GM23338 (cell line): ENCODE measurements at regions not wholly inside any gene's neighbourhood (a gene's known extent, or its start where the extent isn't known, plus 50 kb on each side); places are given as distances from the start of the nearest gene placed in this dataset.

ENCODE experiments used
- ATAC-seq: fragments of 200-7000 bp; cut with Tn5 transposase; 3 replicates; pipeline ENCODE4 v1.9.1; 2020
- DNase-seq: peaks from one replicate; pipeline ENCODE4 v3.0.0-alpha.2; 2015; ENCODE audit warnings: low spot score
- H2AFZ ChIP-seq: fragments of 200-600 bp; sonication (generic); 2 replicates; pipeline ENCODE4 v1.8.0; 2016; ENCODE audit warnings: antibody characterized with exemption, mild to moderate bottlenecking, moderate library complexity
- H3F3A ChIP-seq: fragments of 200-600 bp; sonication (generic); replicated peaks from 2 replicates; pipeline ENCODE4 v1.8.0; 2017; ENCODE audit warnings: antibody characterized with exemption, mixed run types, low read depth
- H3K27ac ChIP-seq: fragments of 200-600 bp; sonication (generic); 2 replicates; pipeline ENCODE4 v1.6.1; 2016; ENCODE audit warnings: low read depth
- H3K27me3 ChIP-seq: fragments of 200-600 bp; sonication (generic); 2 replicates; pipeline ENCODE4 v1.8.0; 2016; ENCODE audit warnings: mild to moderate bottlenecking, mixed run types, moderate library complexity; ENCODE audit not compliant: insufficient read depth
- H3K36me3 ChIP-seq: fragments of 200-600 bp; sonication (generic); 2 replicates; pipeline ENCODE4 v1.8.0; 2016; ENCODE audit warnings: mild to moderate bottlenecking; ENCODE audit not compliant: insufficient read depth
- H3K4me1 ChIP-seq: fragments of 200-600 bp; sonication (generic); 2 replicates; pipeline ENCODE4 v1.8.0; 2016; ENCODE audit warnings: mild to moderate bottlenecking, moderate library complexity; ENCODE audit not compliant: insufficient read depth
- H3K4me2 ChIP-seq: fragments of 200-600 bp; sonication (generic); 2 replicates; pipeline ENCODE4 v1.7.1; 2017; ENCODE audit warnings: mixed run types
- H3K4me3 ChIP-seq: fragments of 200-600 bp; sonication (generic); 2 replicates; pipeline ENCODE4 v1.6.1; 2016; ENCODE audit warnings: mixed run types
- H3K79me2 ChIP-seq: fragments of 200-600 bp; sonication (generic); replicated peaks from 2 replicates; pipeline ENCODE4 v1.8.0; 2017; ENCODE audit warnings: mild to moderate bottlenecking; ENCODE audit not compliant: insufficient read depth
- H3K9me2 ChIP-seq: fragments of 200-600 bp; sonication (generic); 2 replicates; pipeline ENCODE4 v1.8.0; 2017; ENCODE audit not compliant: insufficient read depth
- H4K20me1 ChIP-seq: fragments of 200-600 bp; sonication (generic); replicated peaks from 2 replicates; pipeline ENCODE4 v1.8.0; 2017; ENCODE audit warnings: mild to moderate bottlenecking; ENCODE audit not compliant: insufficient read depth
- H3K27ac Mint-ChIP-seq: 2 replicates; pipeline ENCODE4 v1.8.0; 2020; ENCODE audit warnings: inconsistent platforms, mild to moderate bottlenecking, moderate library complexity, mixed read lengths
- H3K27me3 Mint-ChIP-seq: 3 replicates; pipeline ENCODE4 v1.8.0; 2022; ENCODE audit warnings: low read depth, mild to moderate bottlenecking, moderate library complexity, mixed read lengths, inconsistent platforms; ENCODE audit not compliant: insufficient read depth, poor library complexity
- H3K36me3 Mint-ChIP-seq: 3 replicates; pipeline ENCODE4 v1.8.0; 2021; ENCODE audit warnings: low read depth, mild to moderate bottlenecking, inconsistent platforms, moderate library complexity, mixed read lengths
- H3K4me1 Mint-ChIP-seq: 3 replicates; pipeline ENCODE4 v1.8.0; 2020; ENCODE audit warnings: mild to moderate bottlenecking, inconsistent platforms, mixed read lengths
- H3K4me3 Mint-ChIP-seq: 3 replicates; pipeline ENCODE4 v1.8.0; 2021; ENCODE audit warnings: moderate library complexity, mild to moderate bottlenecking, inconsistent platforms, mixed read lengths
- H3K9me3 Mint-ChIP-seq: 3 replicates; pipeline ENCODE4 v1.8.0; 2020; ENCODE audit warnings: moderate library complexity, mild to moderate bottlenecking, inconsistent platforms, mixed read lengths
- CTCF ChIP-seq, 2 experiments: fragments of 200-600 bp in 1 of 2; sonication (generic) in 1 of 2; conservative IDR thresholded peaks; 2 replicates each; pipeline versions ENCODE4 v1.5.1 to v1.6.1; 2016 to 2017; ENCODE audit warnings: antibody characterized with exemption in 2 of 2, low read depth in 2 of 2, mild to moderate bottlenecking in 2 of 2, moderate library complexity in 1 of 2
- ETS1 ChIP-seq: IDR thresholded peaks from 2 replicates; pipeline ENCODE4 v1.6.1; 2016; ENCODE audit warnings: antibody characterized with exemption
- EZH2 ChIP-seq: fragments of 200-600 bp; sonication (generic); IDR thresholded peaks from one replicate; pipeline ENCODE4 v1.8.0; 2017; ENCODE audit warnings: antibody characterized with exemption, mild to moderate bottlenecking, low read depth; ENCODE audit not compliant: unreplicated experiment
- EZH2phosphoT487 ChIP-seq: fragments of 200-600 bp; sonication (generic); IDR thresholded peaks from one replicate; pipeline ENCODE4 v1.8.1; 2018; ENCODE audit warnings: antibody characterized with exemption; ENCODE audit not compliant: unreplicated experiment
- NANOG ChIP-seq: IDR thresholded peaks from 2 replicates; pipeline ENCODE4 v1.6.1; 2016; ENCODE audit warnings: antibody characterized with exemption, borderline replicate concordance
- POLR2AphosphoS5 ChIP-seq: IDR thresholded peaks from 2 replicates; pipeline ENCODE4 v1.6.1; 2016; ENCODE audit warnings: antibody characterized with exemption, low read depth
- REST ChIP-seq: IDR thresholded peaks from one replicate; pipeline ENCODE4 v1.6.1; 2018; ENCODE audit warnings: antibody characterized with exemption; ENCODE audit not compliant: unreplicated experiment
- STAT1 ChIP-seq: IDR thresholded peaks from one replicate; pipeline ENCODE4 v1.6.1; 2016; ENCODE audit warnings: antibody characterized with exemption; ENCODE audit not compliant: unreplicated experiment
- ZNF114 ChIP-seq: fragments of 250-450 bp; sonication (Bioruptor Pico); IDR thresholded peaks from 2 replicates; pipeline ENCODE4 v1.5.0; 2020; ENCODE audit warnings: mild to moderate bottlenecking, moderate library complexity
- ZNF331 ChIP-seq: fragments of 250-450 bp; sonication (Bioruptor Pico); IDR thresholded peaks from 2 replicates; pipeline ENCODE4 v1.5.0; 2020; ENCODE audit warnings: low read depth, mild to moderate bottlenecking, moderate library complexity
- ZNF462 ChIP-seq: fragments of 250-450 bp; sonication (Bioruptor Pico); IDR thresholded peaks from 2 replicates; pipeline ENCODE4 v1.5.0; 2020; ENCODE audit warnings: mild to moderate bottlenecking, moderate library complexity

GRCh38 chr7:128172963-128173362, 68.1 kb upstream of the LEP start:
- H3K36me3 Mint-ChIP-seq, result no peaks in the 10 kb centered on the region; the same call in 2 of the 3 replicates
- Histone ChIP-seq H3K9me2 (no peaks in the 10 kb centered on the region), H3K4me1 (peaks cover 5% of the 10 kb centered on the region), H3K79me2 (no peaks in the 10 kb centered on the region), H3F3A (peaks cover 4% of the 10 kb centered on the region; the same call in 1 of the 2 replicates), H3K27ac (no peak overlapping the region), H3K36me3 (no peaks in the 10 kb centered on the region), H4K20me1 (no peaks in the 10 kb centered on the region), H2AFZ (no peak overlapping the region), H3K4me2 (no peak overlapping the region), H3K4me3 (no peak overlapping the region), H3K27me3 (peaks cover 38% of the 10 kb centered on the region)
- H3K27ac Mint-ChIP-seq, result no peak overlapping the region
- DNase-seq (no peak), ATAC-seq (no peak)
- peaks cover 22% of the 10 kb centered on the region for H3K4me1 Mint-ChIP-seq
- no peaks in the 10 kb centered on the region for H3K9me3 Mint-ChIP-seq
- H3K4me3 Mint-ChIP-seq, result no peak overlapping the region
- peaks cover 30% of the 10 kb centered on the region for H3K27me3 Mint-ChIP-seq
- TF ChIP-seq CTCF (conservative IDR thresholded peaks at IDR 0.05; ENCODE audit: low read depth in 2 of 2) (no peak), REST (no peak), EZH2 (no peak), ZNF462 (CRISPR knock-in tag) (no peak), STAT1 (no peak), POLR2AphosphoS5 (no peak), ZNF114 (no peak), ZNF331 (no peak), ETS1 (no peak), EZH2phosphoT487 (no peak), NANOG (no peak)
